HG03135 (cell line): ENCODE measurements at regions not wholly inside any gene's neighbourhood (a gene's known extent, or its start where the extent isn't known, plus 50 kb on each side); places are given as distances from the start of the nearest gene placed in this dataset.

Source experiments
- ATAC-seq: cut with Tn5 transposase; IDR thresholded peaks from one replicate; pipeline ENCODE4 v1.9.1; 2021; ENCODE audit warnings: mild to moderate bottlenecking, moderate library complexity; ENCODE audit not compliant: unreplicated experiment

- no peak for ATAC-seq
Observed at GRCh38 chr15:69730281-69731080, 277.9 kb downstream of the RPLP1 start.

GRCh38 chr15:69731081-69731330 is 278.4 kb downstream of the RPLP1 start:
- no peak for ATAC-seq

GRCh38 chr15:69731581-69731980 is 279.0 kb downstream of the RPLP1 start:
- no peak for ATAC-seq

- ATAC-seq, result no peak
Observed at GRCh38 chr15:69732133-69732532, 279.5 kb downstream of the RPLP1 start.

GRCh38 chr15:69734699-69735098 is 282.1 kb downstream of the RPLP1 start:
- no peak for ATAC-seq

- no peak for ATAC-seq
Observed at GRCh38 chr15:69735121-69735520, 282.5 kb downstream of the RPLP1 start.

- ATAC-seq, result no peak
Observed at GRCh38 chr15:69736161-69736560, 283.5 kb downstream of the RPLP1 start.

- no peak for ATAC-seq
Observed at GRCh38 chr15:69737916-69738315, 285.3 kb downstream of the RPLP1 start.

- no peak for ATAC-seq
Observed at GRCh38 chr15:69740684-69741083, 288.1 kb downstream of the RPLP1 start.

- ATAC-seq, result no peak
Observed at GRCh38 chr15:69742361-69742760, 289.7 kb downstream of the RPLP1 start.

- no peak for ATAC-seq
Observed at GRCh38 chr15:69743091-69743490, 290.5 kb downstream of the RPLP1 start.

GRCh38 chr15:69744391-69745162 is 292.0 kb downstream of the RPLP1 start:
- ATAC-seq, result no peak

- ATAC-seq, result no peak
Observed at GRCh38 chr15:69747193-69747592, 294.6 kb downstream of the RPLP1 start.

GRCh38 chr15:69748131-69748530 is 295.5 kb downstream of the RPLP1 start:
- no peak for ATAC-seq

- no peak for ATAC-seq
Observed at GRCh38 chr15:69748576-69749185, 296.1 kb downstream of the RPLP1 start.

- no peak for ATAC-seq
Observed at GRCh38 chr15:69749274-69749673, 296.7 kb downstream of the RPLP1 start.

GRCh38 chr15:69749797-69750196 is 297.2 kb downstream of the RPLP1 start:
- no peak for ATAC-seq

GRCh38 chr15:69750253-69750652 is 297.6 kb downstream of the RPLP1 start:
- ATAC-seq, result no peak

GRCh38 chr15:69751147-69751546 is 298.5 kb downstream of the RPLP1 start:
- ATAC-seq, result no peak

GRCh38 chr15:69751566-69751965 is 298.9 kb downstream of the RPLP1 start:
- ATAC-seq, result no peak

GRCh38 chr15:69753867-69754266 is 301.2 kb downstream of the RPLP1 start:
- no peak for ATAC-seq

GRCh38 chr15:69754313-69754712 is 301.7 kb downstream of the RPLP1 start:
- no peak for ATAC-seq
